Endothelial cell of umbilical vein (primary cell): ENCODE measurements at regions not wholly inside any gene's neighbourhood (a gene's known extent, or its start where the extent isn't known, plus 50 kb on each side); places are given as distances from the start of the nearest gene placed in this dataset.

Experiments used
- BruUV-seq: library from RNA; stranded (reverse); fragments of 400-500 nt; replicated peaks from 2 replicates; lab custom pipeline; 2021; lab: Mats Ljungman, UMichigan
- CTCF ChIA-PET: fragments of 300-600, 350-600 bp; sonication (Branson Sonifier 250); formaldehyde crosslinking; loops from one replicate; lab custom pipeline; 2021; ENCODE audit warnings: antibody characterized with exemption, inconsistent platforms; lab: Charles Lee
- POLR2A ChIA-PET: fragments of 300-600, 350-600 bp; sonication (Branson Sonifier 250); formaldehyde crosslinking; loops from one replicate; lab custom pipeline; 2021; ENCODE audit warnings: antibody characterized with exemption, inconsistent platforms; lab: Charles Lee
- DNase-seq: peaks from one replicate; pipeline ENCODE4 v3.0.0-alpha.2; 2011; ENCODE audit warnings: low read depth, low spot score
- FAIRE-seq: peaks from 2 replicates; lab custom pipeline; 2011; peaks lifted over from hg19 to GRCh38; lab: Jason Lieb, UNC
- H2AFZ ChIP-seq: 2 replicates; pipeline ENCODE4 v1.6.0; 2012; ENCODE audit warnings: low read depth, low read length, control low read depth, inconsistent platforms
- H3K27ac ChIP-seq: 2 replicates; pipeline ENCODE4 v1.5.1; 2011; ENCODE audit warnings: low read depth, mild to moderate bottlenecking, control low read depth, low read length, moderate library complexity; ENCODE audit not compliant: insufficient read depth
- H3K27me3 ChIP-seq, 2 experiments: 2 replicates each; pipeline versions ENCODE4 v1.6.0 to v1.6.1; 2011; ENCODE audit warnings: low read length in 2 of 2, mixed read lengths in 1 of 2; ENCODE audit not compliant: control insufficient read depth in 2 of 2, insufficient read depth in 2 of 2
- H3K36me3 ChIP-seq, 2 experiments: 2 replicates in 1 of 2; 3 replicates in 1 of 2; pipeline ENCODE4 v1.5.1; 2011; ENCODE audit warnings: low read length in 2 of 2, mild to moderate bottlenecking in 1 of 2, moderate library complexity in 1 of 2; ENCODE audit not compliant: control insufficient read depth in 2 of 2, insufficient read depth in 2 of 2; ENCODE audit errors: extremely low read depth in 1 of 2
- H3K4me1 ChIP-seq: 3 replicates; pipeline ENCODE4 v1.5.1; 2011; ENCODE audit warnings: mild to moderate bottlenecking, low read length; ENCODE audit not compliant: control insufficient read depth, insufficient read depth; ENCODE audit errors: extremely low read depth
- H3K4me2 ChIP-seq: 2 replicates; pipeline ENCODE4 v1.6.1; 2011; ENCODE audit warnings: low read length, control low read depth, mixed read lengths; ENCODE audit not compliant: insufficient read depth
- H3K4me3 ChIP-seq, 3 experiments: fragments of 200-600 bp in 1 of 3; sonication (generic), shearing (Covaris generic) in 1 of 3; replicated peaks in 1 of 3; 2 replicates each; pipeline ENCODE4 v1.5.1; 2011 to 2016; ENCODE audit warnings: control low read depth in 3 of 3, low read length in 3 of 3, mild to moderate bottlenecking in 2 of 3, inconsistent platforms in 1 of 3, low read depth in 1 of 3, moderate library complexity in 1 of 3; ENCODE audit not compliant: insufficient read depth in 1 of 3
- H3K79me2 ChIP-seq: 2 replicates; pipeline ENCODE4 v1.6.0; 2012; ENCODE audit warnings: low read length, inconsistent platforms; ENCODE audit not compliant: control insufficient read depth, insufficient read depth
- H3K9ac ChIP-seq: replicated peaks from 2 replicates; pipeline ENCODE3; 2011; ENCODE audit warnings: low read length, control low read depth; ENCODE audit not compliant: insufficient read depth; ENCODE audit errors: extremely low read depth
- H3K9me1 ChIP-seq: replicated peaks from 3 replicates; pipeline ENCODE4 v1.6.0; 2011; ENCODE audit warnings: mild to moderate bottlenecking, low read length; ENCODE audit not compliant: control insufficient read depth, insufficient read depth; ENCODE audit errors: extremely low read depth
- H3K9me3 ChIP-seq: replicated peaks from 2 replicates; pipeline ENCODE4 v1.5.1; 2012; ENCODE audit warnings: low read length, inconsistent platforms; ENCODE audit not compliant: control insufficient read depth, insufficient read depth
- H4K20me1 ChIP-seq: replicated peaks from 2 replicates; pipeline ENCODE3; 2011; ENCODE audit warnings: mild to moderate bottlenecking, low read length; ENCODE audit not compliant: control insufficient read depth, insufficient read depth; ENCODE audit errors: extremely low read depth
- EZH2 ChIP-seq: IDR thresholded peaks from 2 replicates; pipeline ENCODE4 v1.6.1; 2012; ENCODE audit warnings: borderline replicate concordance, low read depth, mild to moderate bottlenecking, moderate library complexity, low read length, inconsistent platforms; ENCODE audit not compliant: severe bottlenecking
- FOS ChIP-seq: IDR thresholded peaks from 2 replicates; pipeline ENCODE4 v1.6.1; 2011; ENCODE audit warnings: mild to moderate bottlenecking, low read length, moderate library complexity, borderline replicate concordance; ENCODE audit not compliant: insufficient read depth
- GATA2 ChIP-seq: IDR thresholded peaks from 2 replicates; pipeline ENCODE4 v1.7.0; 2011; ENCODE audit warnings: low read depth, mild to moderate bottlenecking, moderate library complexity, mixed read lengths, low read length; ENCODE audit not compliant: insufficient read length, insufficient read depth
- JUN ChIP-seq: IDR thresholded peaks from 2 replicates; pipeline ENCODE4 v1.6.1; 2011; ENCODE audit warnings: borderline replicate concordance, low read depth; ENCODE audit not compliant: insufficient read length, insufficient read depth
- MYC ChIP-seq: IDR thresholded peaks from one replicate; pipeline ENCODE4 v1.6.1; 2011; ENCODE audit warnings: mild to moderate bottlenecking, low read depth, low read length
- POLR2A ChIP-seq: IDR thresholded peaks from 2 replicates; pipeline ENCODE4 v1.6.1; 2012; ENCODE audit warnings: low read depth, mild to moderate bottlenecking, control low read depth, low read length
- POLR2AphosphoS5 ChIP-seq: IDR thresholded peaks from 2 replicates; pipeline ENCODE4 v1.6.1; 2012; ENCODE audit warnings: low read depth, mild to moderate bottlenecking, control low read depth, low read length, moderate library complexity; ENCODE audit not compliant: insufficient read depth
- dilution Hi-C: fragments of 300-500 bp; cut with MboI; formaldehyde crosslinking; loops from one replicate; pipeline ENCODE4 v1.15.0; 2019; ENCODE audit warnings: low sequenced_read_pairs; ENCODE audit not compliant: extremely low pct_ligation_motif_present
- intact Hi-C: fragments of 100-400 bp; cut with micrococcal nuclease; formaldehyde crosslinking; loops from one replicate; pipeline ENCODE4 v1.10.0; 2022
- TF ChIP-seq, protein P1 (sequence below), 2 donors: IDR thresholded peaks; 1 replicate in 1 of 2; 2 replicates in 1 of 2; pipeline ENCODE4 v1.5.1; 2011; ENCODE audit warnings: low read length in 2 of 2, mild to moderate bottlenecking in 2 of 2, moderate library complexity in 2 of 2, control low read depth in 1 of 2, inconsistent platforms in 1 of 2, low read depth in 1 of 2; ENCODE audit not compliant: insufficient read depth in 1 of 2; ENCODE audit errors: extremely low read depth in 1 of 2
- TF ChIP-seq, protein P2 (sequence below): IDR thresholded peaks from 2 replicates; pipeline ENCODE4 v1.6.1; 2011; ENCODE audit not compliant: insufficient read depth, insufficient read length

DNA sequence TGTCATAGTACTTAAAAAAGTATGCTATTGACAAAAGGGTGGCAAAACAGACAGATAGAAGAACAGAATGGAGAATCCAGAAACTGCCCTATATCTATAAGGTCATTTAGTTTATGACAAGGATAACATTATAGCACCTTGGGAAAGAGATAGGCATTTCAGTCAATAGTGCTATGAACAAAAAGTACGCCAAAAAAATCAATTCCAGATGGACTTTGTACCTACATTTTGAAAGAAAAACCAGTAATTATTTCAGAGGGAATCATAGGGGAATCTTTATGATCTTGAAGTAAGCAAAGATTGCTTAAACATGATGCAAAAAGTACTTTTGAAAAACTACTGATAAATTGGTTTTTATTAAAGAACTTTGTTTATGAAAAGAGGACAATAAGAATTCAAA lies 59.9 kb upstream of the SETBP1 start:
- Histone ChIP-seq H3K27me3 (no peaks in the 10 kb centered on the region), H3K4me3 (no peak overlapping the region), H3K9ac (no peak overlapping the region), H4K20me1 (no peaks in the 10 kb centered on the region), H3K4me1 (no peaks in the 10 kb centered on the region), H3K27ac (no peak overlapping the region), H3K9me3 (no peaks in the 10 kb centered on the region), H3K4me2 (no peak overlapping the region), H2AFZ (no peak overlapping the region), H3K79me2 (no peaks in the 10 kb centered on the region), H3K36me3 (no peaks in the 10 kb centered on the region), H3K9me1 (no peaks in the 10 kb centered on the region)
- FAIRE-seq: no peak
- no peak for TF ChIP-seq JUN
- no peak for TF ChIP-seq MYC
- TF ChIP-seq FOS: no peak
- ChIA-PET POLR2A (no interaction called here), CTCF (no interaction called here)
- intact Hi-C loops: no loop called here
- BruUV-seq: no TSS peak
- no peak for DNase-seq
- dilution Hi-C loops: no loop called here

DNA sequence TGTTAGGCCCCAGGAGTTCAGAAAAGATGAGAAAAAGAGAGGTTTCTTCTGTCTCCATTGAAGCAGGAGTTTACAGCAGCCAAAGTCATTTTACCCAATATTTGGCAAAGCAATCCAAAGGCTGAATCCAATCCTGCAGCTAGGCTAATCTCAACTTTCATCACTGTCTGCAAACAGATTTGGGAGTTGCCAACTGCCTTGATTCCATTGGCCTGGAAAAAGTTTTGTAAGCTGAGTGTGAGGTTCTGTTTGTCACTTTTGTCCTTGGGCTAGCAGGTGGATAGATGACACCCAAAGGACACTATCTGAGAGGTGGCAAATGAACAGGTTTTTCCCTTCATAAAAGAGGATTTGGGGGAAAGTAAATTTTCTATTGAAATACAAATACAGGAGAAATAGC lies 56.6 kb upstream of the SETBP1 start:
- H2AFZ ChIP-seq: no peak overlapping the region
- H3K9ac ChIP-seq: no peak overlapping the region
- TF ChIP-seq GATA2 (no peak), FOS (no peak), POLR2A (no peak), EZH2 (no peak), JUN (no peak), MYC (no peak), POLR2AphosphoS5 (no peak)
- TF ChIP-seq, protein P1, sequence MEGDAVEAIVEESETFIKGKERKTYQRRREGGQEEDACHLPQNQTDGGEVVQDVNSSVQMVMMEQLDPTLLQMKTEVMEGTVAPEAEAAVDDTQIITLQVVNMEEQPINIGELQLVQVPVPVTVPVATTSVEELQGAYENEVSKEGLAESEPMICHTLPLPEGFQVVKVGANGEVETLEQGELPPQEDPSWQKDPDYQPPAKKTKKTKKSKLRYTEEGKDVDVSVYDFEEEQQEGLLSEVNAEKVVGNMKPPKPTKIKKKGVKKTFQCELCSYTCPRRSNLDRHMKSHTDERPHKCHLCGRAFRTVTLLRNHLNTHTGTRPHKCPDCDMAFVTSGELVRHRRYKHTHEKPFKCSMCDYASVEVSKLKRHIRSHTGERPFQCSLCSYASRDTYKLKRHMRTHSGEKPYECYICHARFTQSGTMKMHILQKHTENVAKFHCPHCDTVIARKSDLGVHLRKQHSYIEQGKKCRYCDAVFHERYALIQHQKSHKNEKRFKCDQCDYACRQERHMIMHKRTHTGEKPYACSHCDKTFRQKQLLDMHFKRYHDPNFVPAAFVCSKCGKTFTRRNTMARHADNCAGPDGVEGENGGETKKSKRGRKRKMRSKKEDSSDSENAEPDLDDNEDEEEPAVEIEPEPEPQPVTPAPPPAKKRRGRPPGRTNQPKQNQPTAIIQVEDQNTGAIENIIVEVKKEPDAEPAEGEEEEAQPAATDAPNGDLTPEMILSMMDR (IDR thresholded peaks at IDR 0.05; ENCODE audit: extremely low read depth in 1 of 2, insufficient read depth in 1 of 2, low read depth in 1 of 2, low read length in 2 of 2): no peak
- TF ChIP-seq, protein P2, sequence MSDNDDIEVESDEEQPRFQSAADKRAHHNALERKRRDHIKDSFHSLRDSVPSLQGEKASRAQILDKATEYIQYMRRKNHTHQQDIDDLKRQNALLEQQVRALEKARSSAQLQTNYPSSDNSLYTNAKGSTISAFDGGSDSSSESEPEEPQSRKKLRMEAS: no peak
- POLR2A ChIA-PET: no interaction called here
- intact Hi-C loops (no loop called here), dilution Hi-C loops (no loop called here)
- H3K4me2 ChIP-seq: no peak overlapping the region
- peaks cover 5% of the 10 kb centered on the region for H3K4me1 ChIP-seq
- BruUV-seq: no TSS peak
- CTCF ChIA-PET: no interaction called here
- no peak overlapping the region for H3K4me3 ChIP-seq
- H3K79me2 ChIP-seq: no peaks in the 10 kb centered on the region
- FAIRE-seq: no peak
- DNase-seq: no peak
- no peak overlapping the region for H3K27ac ChIP-seq
- no peaks in the 10 kb centered on the region for H3K9me3 ChIP-seq
- no peaks in the 10 kb centered on the region for H3K36me3 ChIP-seq
- H3K27me3 ChIP-seq: no peaks in the 10 kb centered on the region
- no peaks in the 10 kb centered on the region for H4K20me1 ChIP-seq
- H3K9me1 ChIP-seq: no peaks in the 10 kb centered on the region
